Uterus (tissue), 3 donors: ENCODE measurements at regions not wholly inside any gene's neighbourhood (a gene's known extent, or its start where the extent isn't known, plus 50 kb on each side); places are given as distances from the start of the nearest gene placed in this dataset. TPM values are rescaled to one million over a fixed set of nuclear protein-coding genes. Genes with fewer than 3 reads are reported as not detected.

Experiments used
- DNase-seq, 2 donors: peaks; one replicate each; pipeline ENCODE4 v3.0.0-alpha.2; 2019 to 2020
- H3K27ac ChIP-seq, 2 donors: fragments of 200-600 bp; sonication (generic); 1 replicate in 1 of 2; 2 replicates in 1 of 2; pipeline ENCODE4 v1.5.1; 2016 to 2018
- H3K27me3 ChIP-seq, 2 donors: fragments of 200-600 bp; sonication (generic); one replicate each; pipeline ENCODE4 v1.5.1; 2018 to 2019; ENCODE audit warnings: control low read depth in 1 of 2
- H3K36me3 ChIP-seq, 2 donors: fragments of 200-600 bp; sonication (generic); one replicate each; pipeline ENCODE4 v1.5.1; 2019; ENCODE audit warnings: control low read depth in 1 of 2
- H3K4me1 ChIP-seq, 2 donors: fragments of 200-600 bp; sonication (generic); one replicate each; pipeline ENCODE4 v1.5.1; 2018 to 2019; ENCODE audit warnings: control low read depth in 1 of 2
- H3K4me3 ChIP-seq, 2 donors: fragments of 200-600 bp; sonication (generic); 1 replicate in 1 of 2; 2 replicates in 1 of 2; pipeline ENCODE4 v1.5.1; 2018 to 2019; ENCODE audit warnings: mild to moderate bottlenecking in 1 of 2
- H3K9me3 ChIP-seq, 2 donors: fragments of 200-600 bp; sonication (generic); one replicate each; pipeline ENCODE4 v1.5.1; 2019; ENCODE audit warnings: control low read depth in 1 of 2
- CTCF ChIP-seq, 4 experiments: fragments of 200-600 bp in 2 of 4; fragments of 450-650 bp in 2 of 4; sonication (generic) in 2 of 4; IDR thresholded peaks; one replicate each; pipeline ENCODE4 v1.5.1; 2016 to 2019; ENCODE audit warnings: antibody characterized with exemption in 4 of 4, mild to moderate bottlenecking in 2 of 4, moderate library complexity in 1 of 4
- POLR2A ChIP-seq, 2 donors: fragments of 450-650 bp; IDR thresholded peaks; one replicate each; pipeline ENCODE4 v1.6.1; 2016; ENCODE audit warnings: antibody characterized with exemption in 2 of 2, mild to moderate bottlenecking in 1 of 2, moderate library complexity in 1 of 2
- intact Hi-C: fragments of 100-400 bp; cut with DNase I; formaldehyde crosslinking; loops from one replicate; pipeline ENCODE4 v1.15.1; 2023; ENCODE audit warnings: low total_unique reads
- small RNA-seq: library from RNA; depleted of rRNA; stranded (forward); fragments of <200 nt; gene quantifications from one replicate; pipeline ENCODE3, GENCODE V24; 2016
- donor health status: DM: yes; HTN: yes; CAD: no.

GRCh38 chr7:138405496-138405895, 54.6 kb upstream of the TRIM24 start:
- Histone ChIP-seq H3K27me3 (no peaks in the 10 kb centered on the region), H3K4me1 (no peaks in the 10 kb centered on the region), H3K4me3 (no peak overlapping the region), H3K9me3 (no peaks in the 10 kb centered on the region), H3K36me3 (no peaks in the 10 kb centered on the region), H3K27ac (no peak overlapping the region)
- intact Hi-C loops: no loop called here
- no peak for DNase-seq
- no peak for TF ChIP-seq CTCF (IDR thresholded peaks at IDR 0.05)
- TF ChIP-seq POLR2A (IDR thresholded peaks at IDR 0.05): no peak

GRCh38 chr7:138407792-138408191, 52.3 kb upstream of the TRIM24 start:
- Histone ChIP-seq H3K36me3 (no peaks in the 10 kb centered on the region), H3K27ac (no peak overlapping the region), H3K4me3 (no peak overlapping the region), H3K9me3 (no peaks in the 10 kb centered on the region), H3K4me1 (no peaks in the 10 kb centered on the region), H3K27me3 (no peaks in the 10 kb centered on the region)
- intact Hi-C loops: no loop called here
- no peak for TF ChIP-seq CTCF (IDR thresholded peaks at IDR 0.05)
- TF ChIP-seq POLR2A (IDR thresholded peaks at IDR 0.05): no peak
- no peak for DNase-seq

Small RNAs in the stretch of these regions (small RNA-seq; reads per million reads assigned to genes)
- gene RF00019 (not detected), gene RF00432 (not detected)
